LNCAP (cell line): ENCODE measurements at regions not wholly inside any gene's neighbourhood (a gene's known extent, or its start where the extent isn't known, plus 50 kb on each side); places are given as distances from the start of the nearest gene placed in this dataset.

Source experiments
- CTCF ChIP-seq: fragments of 450-650 bp; IDR thresholded peaks from 2 replicates; pipeline ENCODE4 v1.5.1; 2017; ENCODE audit warnings: mild to moderate bottlenecking

- TF ChIP-seq CTCF, result no peak
Observed at GRCh38 chr11:86150847-86151173, 81.9 kb upstream of the PICALM start.

- TF ChIP-seq CTCF, result no peak
Observed at GRCh38 chr11:86149792-86150191, 80.9 kb upstream of the PICALM start.

- no peak for TF ChIP-seq CTCF
Observed at GRCh38 chr11:86148345-86148747, 79.5 kb upstream of the PICALM start.

- no peak for TF ChIP-seq CTCF
Observed at GRCh38 chr11:86147004-86147403, 78.1 kb upstream of the PICALM start.

DNA sequence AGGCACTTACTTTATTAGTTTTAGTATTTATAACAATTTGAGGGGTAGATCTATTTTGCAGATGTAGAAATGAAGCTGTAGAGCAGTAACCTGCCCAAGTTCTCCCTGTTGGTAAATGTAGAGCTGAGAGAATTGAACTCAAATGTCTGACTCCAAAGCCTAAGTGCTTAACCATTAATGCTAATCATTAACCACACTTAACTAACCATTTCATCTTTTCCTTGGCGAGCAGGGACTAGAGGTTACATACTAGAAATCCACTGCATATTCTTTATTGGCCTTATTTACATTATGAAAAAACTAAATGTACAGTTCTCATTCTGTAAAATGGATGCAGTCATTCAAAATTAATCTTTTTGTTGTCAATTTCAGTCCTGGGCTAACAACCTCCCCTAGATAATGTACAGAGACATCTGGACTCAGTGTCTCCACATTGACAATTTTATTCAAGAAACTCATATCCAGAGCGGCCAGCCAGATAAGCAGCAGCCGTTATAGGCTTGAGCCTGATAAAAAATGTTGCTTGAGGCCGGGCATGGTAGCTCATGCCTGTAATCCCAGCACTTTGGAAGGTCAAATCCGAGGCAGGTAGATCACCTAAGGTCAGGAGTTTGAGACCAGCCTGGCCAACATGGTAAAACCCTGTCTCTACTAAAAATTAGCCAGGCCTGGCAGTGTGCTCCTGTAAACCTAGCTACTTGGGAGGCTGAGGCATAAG, 76.7 kb upstream of the PICALM start:
- TF ChIP-seq CTCF, result no peak

DNA sequence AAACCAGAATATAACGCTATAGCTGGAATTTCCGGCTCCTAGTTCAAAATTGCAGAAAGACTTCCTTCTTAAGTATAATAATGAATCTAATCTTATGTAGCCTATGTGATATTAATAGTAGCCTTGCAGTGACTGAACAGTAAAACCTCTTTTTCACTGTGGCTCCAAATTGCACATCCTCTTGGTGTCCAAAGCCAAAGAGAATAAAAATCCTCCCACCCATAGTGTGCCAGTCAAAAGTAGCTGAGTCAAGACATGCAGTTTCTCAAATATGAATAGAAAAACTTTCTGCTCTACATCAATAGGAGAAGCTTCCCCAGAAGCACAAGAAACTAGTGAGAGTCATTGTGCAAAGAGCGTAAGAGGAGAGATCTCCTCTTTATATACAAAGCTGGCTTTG, 76.0 kb upstream of the PICALM start:
- no peak for TF ChIP-seq CTCF

- no peak for TF ChIP-seq CTCF
Observed at GRCh38 chr11:86143087-86144030, 74.5 kb upstream of the PICALM start.
